Epidermal melanocyte (primary cell): ENCODE measurements at regions not wholly inside any gene's neighbourhood (a gene's known extent, or its start where the extent isn't known, plus 50 kb on each side); places are given as distances from the start of the nearest gene placed in this dataset.
"Not testable (repeated sequence)": the region's sequence is repeated elsewhere in the genome, so short reads cannot be mapped to it uniquely, and the experiment has no call there.

Experiments used
- DNase-seq: peaks from one replicate; pipeline ENCODE4 v3.0.0; 2011; ENCODE audit warnings: low spot score; ENCODE audit not compliant: insufficient read length

GRCh38 chr14:54251356-54251755, 145.5 kb upstream of the CDKN3 start:
- no peak for DNase-seq

GRCh38 chr14:54252072-54252730, 144.6 kb upstream of the CDKN3 start:
- no peak for DNase-seq

- DNase-seq, result no peak
Measured at GRCh38 chr14:54253195-54253947, 143.4 kb upstream of the CDKN3 start.

- no peak for DNase-seq
Measured at GRCh38 chr14:54256156-54256555, 140.7 kb upstream of the CDKN3 start.

- no peak for DNase-seq
Measured at GRCh38 chr14:54257424-54257823, 139.4 kb upstream of the CDKN3 start.

- DNase-seq, result no peak
Measured at GRCh38 chr14:54258382-54258781, 138.4 kb upstream of the CDKN3 start.

- no peak for DNase-seq
Measured at GRCh38 chr14:54259821-54260220, 137.0 kb upstream of the CDKN3 start.

GRCh38 chr14:54261283-54261682, 135.5 kb upstream of the CDKN3 start:
- DNase-seq, result no peak

- not testable (repeated sequence) for DNase-seq
Measured at GRCh38 chr14:54266616-54267015, 130.2 kb upstream of the CDKN3 start.

- no peak for DNase-seq
Measured at GRCh38 chr14:54267172-54267571, 129.6 kb upstream of the CDKN3 start.

- no peak for DNase-seq
Measured at GRCh38 chr14:54275997-54276725, 120.6 kb upstream of the CDKN3 start.

GRCh38 chr14:54278087-54278486, 118.7 kb upstream of the CDKN3 start:
- DNase-seq, result no peak

- DNase-seq, result no peak
Measured at GRCh38 chr14:54278665-54279295, 118.0 kb upstream of the CDKN3 start.

- DNase-seq, result no peak
Measured at GRCh38 chr14:54282849-54283248, 114.0 kb upstream of the CDKN3 start.

- DNase-seq, result no peak
Measured at GRCh38 chr14:54285030-54285429, 111.8 kb upstream of the CDKN3 start.

GRCh38 chr14:54291491-54292191, 105.2 kb upstream of the CDKN3 start:
- no peak for DNase-seq

- no peak for DNase-seq
Measured at GRCh38 chr14:54294802-54295201, 102.0 kb upstream of the CDKN3 start.

GRCh38 chr14:54299410-54300363, 97.1 kb upstream of the CDKN3 start:
- no peak for DNase-seq

GRCh38 chr14:54300881-54301280, 95.9 kb upstream of the CDKN3 start:
- no peak for DNase-seq

- DNase-seq, result no peak
Measured at GRCh38 chr14:54301359-54301758, 95.4 kb upstream of the CDKN3 start.
